SHP77 (cell line): ENCODE measurements at regions not wholly inside any gene's neighbourhood (a gene's known extent, or its start where the extent isn't known, plus 50 kb on each side); places are given as distances from the start of the nearest gene placed in this dataset.
"Not testable (repeated sequence)": the region's sequence is repeated elsewhere in the genome, so short reads cannot be mapped to it uniquely, and the experiment has no call there.

Experiments used
- DNase-seq, 2 experiments: peaks; one replicate each; lab custom pipeline; 2025; lab: John Stamatoyannopoulos, UW

GRCh38 chr5:34096033-34096432 is 53.0 kb upstream of the C1QTNF3 start:
- not testable (repeated sequence) for DNase-seq

- DNase-seq = not testable (repeated sequence)
These were observed 56.9 kb upstream of the C1QTNF3 start for GRCh38 chr5:34099891-34100290.

- DNase-seq = not testable (repeated sequence)
These were observed 58.6 kb upstream of the C1QTNF3 start for GRCh38 chr5:34101567-34101966.

GRCh38 chr5:34108897-34109296 is 65.9 kb upstream of the C1QTNF3 start:
- DNase-seq = not testable (repeated sequence)

GRCh38 chr5:34124280-34124679 is 81.3 kb upstream of the C1QTNF3 start:
- not testable (repeated sequence) for DNase-seq

- not testable (repeated sequence) for DNase-seq
These were observed 82.3 kb upstream of the C1QTNF3 start for GRCh38 chr5:34125354-34125753.

- not testable (repeated sequence) for DNase-seq
These were observed 83.7 kb upstream of the C1QTNF3 start for GRCh38 chr5:34126741-34127140.

GRCh38 chr5:34127818-34128217 is 84.8 kb upstream of the C1QTNF3 start:
- DNase-seq = not testable (repeated sequence)

- not testable (repeated sequence) for DNase-seq
These were observed 85.9 kb upstream of the C1QTNF3 start for GRCh38 chr5:34128890-34129289.

GRCh38 chr5:34154988-34155387 is 112.0 kb upstream of the C1QTNF3 start:
- DNase-seq = not testable (repeated sequence)

GRCh38 chr5:34156703-34157414 is 113.8 kb upstream of the C1QTNF3 start:
- not testable (repeated sequence) for DNase-seq

GRCh38 chr5:34160904-34161303 is 117.9 kb upstream of the C1QTNF3 start:
- DNase-seq = not testable (repeated sequence)

GRCh38 chr5:34171398-34171797 is 128.4 kb upstream of the C1QTNF3 start:
- DNase-seq = not testable (repeated sequence)

- not testable (repeated sequence) for DNase-seq
These were observed 136.6 kb upstream of the C1QTNF3 start for GRCh38 chr5:34179453-34180190.

GRCh38 chr5:34180225-34180624 is 137.2 kb upstream of the C1QTNF3 start:
- DNase-seq = not testable (repeated sequence)

GRCh38 chr5:34180940-34181614 is 138.1 kb upstream of the C1QTNF3 start:
- DNase-seq = not testable (repeated sequence)

- not testable (repeated sequence) for DNase-seq
These were observed 142.0 kb upstream of the C1QTNF3 start for GRCh38 chr5:34185005-34185404.

GRCh38 chr5:34185572-34185971 is 142.6 kb upstream of the C1QTNF3 start:
- DNase-seq = not testable (repeated sequence)

GRCh38 chr5:34186108-34186507 is 143.1 kb upstream of the C1QTNF3 start:
- not testable (repeated sequence) for DNase-seq

GRCh38 chr5:34186865-34187264 is 143.9 kb upstream of the C1QTNF3 start:
- DNase-seq = not testable (repeated sequence)

GRCh38 chr5:34187441-34187840 is 144.4 kb upstream of the C1QTNF3 start:
- not testable (repeated sequence) for DNase-seq

GRCh38 chr5:34188001-34188822 is 145.2 kb upstream of the C1QTNF3 start:
- DNase-seq = not testable (repeated sequence)
